NCI-H1105 treated with DMSO at 0.1 percent for 48 hours (cell line): ENCODE measurements at regions not wholly inside any gene's neighbourhood (a gene's known extent, or its start where the extent isn't known, plus 50 kb on each side); places are given as distances from the start of the nearest gene placed in this dataset.

Source experiments
- DNase-seq: peaks from one replicate; lab custom pipeline; 2025; lab: John Stamatoyannopoulos, UW

DNA sequence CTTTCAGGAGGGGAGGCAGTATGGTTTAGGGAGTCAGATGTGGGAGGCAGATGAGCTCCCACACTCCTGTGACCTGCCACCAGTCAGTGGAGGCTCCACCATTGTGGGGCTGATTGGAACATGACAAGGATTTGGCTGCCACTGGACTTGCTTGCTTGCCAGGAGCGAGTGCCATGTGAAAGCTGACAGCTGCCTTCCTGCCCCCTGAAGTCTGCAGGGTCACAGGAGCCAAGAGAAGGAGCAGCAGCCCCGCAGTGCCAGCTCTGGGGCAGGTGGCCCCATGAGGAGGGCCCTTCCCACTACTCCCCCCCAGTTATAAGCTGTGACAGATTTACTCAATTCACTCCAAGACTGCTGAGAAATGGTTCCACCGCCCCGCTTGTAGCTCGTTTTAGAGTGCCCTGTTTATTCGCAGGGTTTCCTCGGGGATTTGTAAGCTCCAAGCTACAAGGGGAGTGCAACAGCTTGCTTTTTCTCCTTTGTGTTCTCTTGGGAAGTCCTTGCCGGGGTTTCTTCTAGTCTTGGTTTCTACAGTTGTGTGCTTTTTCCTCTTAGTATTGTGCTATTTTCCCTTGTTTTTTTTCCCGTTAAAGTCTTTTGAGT is 414.3 kb downstream of the MEIS1 start:
- DNase-seq: no peak

DNA sequence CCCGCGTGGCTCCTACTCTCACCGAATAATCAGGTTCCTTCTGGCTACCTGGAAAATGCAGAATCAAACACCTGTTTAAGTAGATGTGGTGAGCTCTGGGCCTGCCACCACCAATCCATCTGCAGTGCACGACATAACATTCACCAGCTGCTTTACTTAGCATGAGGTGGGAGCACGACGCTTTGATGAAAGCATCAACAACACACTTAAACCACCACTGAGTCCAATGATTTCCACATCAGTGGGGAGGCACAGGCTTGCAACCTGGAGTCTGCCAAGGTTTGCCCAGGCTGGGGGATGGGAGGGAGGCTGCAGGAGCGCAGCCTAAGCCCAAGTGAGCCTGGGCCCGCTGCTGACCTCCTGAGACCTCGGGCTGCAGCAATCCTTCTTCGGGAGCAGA is 415.5 kb downstream of the MEIS1 start:
- no peak for DNase-seq

DNA sequence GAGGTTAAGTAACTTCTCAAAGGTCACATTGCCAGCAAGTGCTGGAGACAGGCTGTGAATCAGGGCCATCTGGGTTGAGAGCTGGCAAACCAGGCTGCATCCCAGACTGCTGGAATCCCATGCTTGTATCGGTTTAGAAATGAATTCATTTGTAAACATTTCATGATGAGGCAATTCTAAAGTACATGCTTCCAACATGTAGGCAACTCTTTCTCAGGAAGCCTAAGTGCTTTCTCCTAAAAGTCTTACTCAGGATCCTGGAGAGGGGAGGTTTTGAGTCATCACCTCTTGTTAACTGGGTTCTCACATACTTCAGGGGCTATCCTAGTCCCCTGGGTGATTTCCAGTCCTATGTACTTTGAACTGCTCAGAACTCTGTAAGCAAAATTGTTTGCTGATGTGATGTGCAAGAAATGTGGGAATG is 416.5 kb downstream of the MEIS1 start:
- DNase-seq: no peak

DNA sequence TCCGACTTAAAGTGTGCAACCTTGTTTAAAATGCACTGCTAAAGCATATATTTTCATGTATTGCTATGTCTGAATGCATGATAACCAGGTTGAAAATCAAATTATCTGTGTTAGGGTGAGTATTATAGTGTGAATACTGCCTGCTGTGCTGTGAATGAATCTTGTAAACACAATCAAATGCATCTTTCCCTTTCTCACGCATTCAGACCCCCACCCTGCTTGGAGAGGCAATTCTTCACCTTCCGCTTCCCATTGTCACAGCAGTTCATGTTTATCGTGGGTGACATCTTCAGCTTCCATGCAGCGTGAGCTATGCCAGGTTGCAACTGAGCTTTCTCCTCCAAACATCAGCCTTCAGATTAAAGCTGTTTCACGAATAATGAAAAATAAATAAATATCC is 418.0 kb downstream of the MEIS1 start:
- DNase-seq: no peak

DNA sequence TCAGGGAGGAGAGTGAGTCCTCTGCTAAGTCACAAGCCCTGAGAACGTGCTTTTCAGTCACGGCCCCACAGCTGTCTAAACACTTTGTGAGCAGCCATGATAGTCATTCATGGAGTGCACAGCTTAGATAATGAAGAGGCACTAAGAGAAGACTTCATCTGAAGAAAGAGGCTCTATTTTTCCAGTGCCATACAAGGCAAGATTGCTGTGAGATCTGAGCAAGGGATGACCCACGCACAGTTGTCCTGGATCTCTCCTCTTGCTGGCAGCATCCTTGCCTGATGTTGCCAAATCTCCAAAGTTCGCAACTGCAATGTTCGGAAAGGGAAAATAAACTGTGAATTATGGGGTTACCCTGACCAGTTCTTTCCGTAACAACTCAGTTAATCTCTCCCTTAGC is 418.7 kb downstream of the MEIS1 start:
- no peak for DNase-seq

DNA sequence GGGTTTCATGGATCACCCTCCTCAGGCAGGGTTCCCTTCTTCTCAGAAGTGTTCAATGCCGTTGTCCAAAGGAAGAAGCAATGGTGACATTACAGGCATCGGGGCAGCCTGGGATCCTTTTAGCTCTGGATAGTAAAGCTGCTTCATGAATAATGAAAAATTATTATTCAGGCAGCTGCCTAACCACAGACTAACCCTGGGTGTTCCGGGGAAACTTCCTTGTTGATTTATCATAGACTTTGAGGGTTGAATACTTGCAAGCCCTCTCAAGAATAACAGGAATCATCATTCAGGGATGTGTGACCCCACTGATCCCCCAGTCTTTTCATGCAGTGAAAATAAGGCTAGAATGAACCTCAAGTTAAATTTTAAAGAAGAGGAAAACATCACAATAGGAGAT is 419.4 kb downstream of the MEIS1 start:
- no peak for DNase-seq

DNA sequence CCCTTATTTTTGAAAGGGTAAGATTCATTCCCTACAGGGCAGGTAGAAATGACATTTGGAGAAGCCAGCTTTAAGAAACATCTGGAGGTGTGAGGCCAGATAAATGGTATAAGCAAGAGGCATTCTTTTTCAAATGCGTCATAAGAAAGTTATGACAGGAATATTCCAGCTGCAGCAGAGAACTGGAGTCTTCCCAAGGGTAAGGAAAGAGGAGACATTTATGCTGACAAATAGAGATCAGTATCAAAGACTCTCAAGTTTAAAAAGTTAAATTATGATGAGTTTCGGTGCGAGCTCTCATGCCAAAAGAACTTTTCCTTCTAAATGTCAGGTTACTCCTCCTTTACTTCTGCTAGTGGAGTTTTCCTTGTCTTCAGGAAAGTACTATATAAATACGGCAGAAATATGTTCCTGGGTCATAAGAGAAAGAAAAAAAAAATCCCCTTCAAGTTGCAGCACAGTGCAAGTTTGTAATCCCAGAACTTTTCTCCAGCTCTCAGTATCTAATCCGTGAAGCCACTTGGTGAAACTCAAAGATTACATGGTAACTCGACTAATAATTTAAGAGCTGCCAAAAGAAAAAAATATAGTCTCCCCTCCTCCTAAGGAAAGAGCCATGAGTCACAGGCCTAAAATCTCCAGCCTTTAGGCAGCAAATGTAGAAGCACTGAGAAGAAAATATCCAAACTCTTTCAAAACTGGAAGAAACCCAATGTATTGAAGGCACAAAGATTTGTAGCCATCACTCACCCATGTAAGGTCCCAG is 428.1 kb downstream of the MEIS1 start:
- DNase-seq: no peak

DNA sequence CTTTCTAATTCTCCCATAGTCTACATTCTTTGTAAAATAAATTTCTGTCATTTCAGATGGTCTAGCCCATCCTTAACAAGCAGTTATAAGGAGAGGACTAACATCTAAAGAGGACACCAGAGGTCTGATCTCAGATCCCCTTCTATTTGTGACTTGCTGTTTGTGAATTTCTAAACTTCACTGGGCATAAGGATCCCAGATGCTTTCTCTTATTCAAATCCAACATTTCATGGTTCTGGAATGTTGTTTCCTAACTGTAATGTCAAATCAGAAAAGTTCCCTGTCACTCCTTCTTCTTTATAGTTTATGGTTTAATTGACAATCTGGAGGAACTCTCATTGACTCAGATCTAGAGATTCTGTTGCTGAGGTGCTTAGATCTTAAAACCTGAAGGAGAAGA is 430.2 kb downstream of the MEIS1 start:
- DNase-seq: no peak

DNA sequence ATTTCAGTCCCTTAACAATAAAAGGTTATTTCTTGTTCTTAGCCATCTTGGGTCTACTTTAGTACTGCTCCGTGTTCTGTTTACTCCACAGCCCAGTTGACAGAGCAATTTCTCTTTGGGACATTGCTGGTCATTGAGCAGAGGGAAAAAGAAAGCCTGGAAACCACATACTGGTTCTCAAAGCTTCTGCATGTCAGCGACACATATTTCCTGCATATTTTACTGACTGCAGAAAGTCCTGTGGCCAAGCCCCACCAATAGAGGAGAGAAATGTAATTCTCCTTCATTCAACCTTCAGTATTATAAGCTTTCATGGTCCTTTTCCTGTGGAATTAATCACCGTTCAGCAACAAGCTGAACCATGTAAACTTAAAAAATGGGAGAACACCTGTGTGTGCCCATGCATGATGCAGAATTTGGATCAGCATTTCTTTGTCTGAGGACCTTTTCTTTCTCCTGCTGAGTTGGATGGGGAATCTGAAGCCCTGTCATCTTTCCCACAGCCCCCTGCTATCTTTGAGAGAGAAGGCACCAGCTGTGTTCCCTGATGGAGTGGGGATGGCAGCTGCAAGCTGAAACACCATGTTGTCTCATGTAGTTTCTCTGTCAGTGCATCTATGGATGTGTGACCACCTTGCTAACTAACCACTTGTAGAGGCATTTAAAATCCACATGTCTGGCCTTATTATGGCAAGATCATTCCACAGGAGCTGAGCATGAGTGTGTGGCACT is 431.6 kb downstream of the MEIS1 start:
- DNase-seq: no peak

DNA sequence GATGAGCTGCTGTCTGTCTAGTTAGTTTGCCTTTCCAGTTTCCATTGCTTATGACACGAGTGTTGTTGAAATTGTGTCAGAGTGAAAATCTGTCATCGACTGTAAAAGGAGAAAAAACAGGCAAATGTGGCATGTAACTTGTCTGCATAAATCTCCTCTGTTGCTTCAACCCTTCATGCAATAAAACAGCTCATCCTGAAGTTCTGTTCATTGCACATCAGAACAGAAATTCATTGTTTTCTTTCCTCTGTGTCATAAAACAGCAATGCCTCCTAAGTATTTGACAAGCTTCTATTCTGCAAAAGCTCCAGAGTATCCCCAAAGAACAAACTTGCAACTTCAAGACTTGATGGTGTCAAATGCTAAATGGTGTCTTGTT is 432.1 kb downstream of the MEIS1 start:
- DNase-seq: no peak

DNA sequence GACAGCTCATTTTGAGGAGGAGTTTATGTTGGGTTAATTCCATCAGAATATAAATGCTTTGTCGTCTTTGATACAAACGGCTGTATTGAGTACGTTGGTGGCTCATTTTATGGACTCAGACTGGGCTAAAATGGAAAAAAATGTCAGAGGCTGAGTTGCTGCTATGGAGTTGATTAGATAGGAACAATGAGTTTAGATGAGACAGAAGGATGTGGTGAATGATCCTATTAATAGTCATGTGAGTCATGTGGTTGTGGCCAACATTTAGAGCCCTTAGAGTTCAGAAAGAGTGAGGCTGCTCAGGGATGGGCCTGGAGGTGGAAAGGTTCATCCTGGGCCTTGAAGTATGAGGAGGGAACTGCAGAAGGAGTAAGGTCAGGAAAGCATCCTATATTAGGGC is 434.2 kb downstream of the MEIS1 start:
- no peak for DNase-seq

DNA sequence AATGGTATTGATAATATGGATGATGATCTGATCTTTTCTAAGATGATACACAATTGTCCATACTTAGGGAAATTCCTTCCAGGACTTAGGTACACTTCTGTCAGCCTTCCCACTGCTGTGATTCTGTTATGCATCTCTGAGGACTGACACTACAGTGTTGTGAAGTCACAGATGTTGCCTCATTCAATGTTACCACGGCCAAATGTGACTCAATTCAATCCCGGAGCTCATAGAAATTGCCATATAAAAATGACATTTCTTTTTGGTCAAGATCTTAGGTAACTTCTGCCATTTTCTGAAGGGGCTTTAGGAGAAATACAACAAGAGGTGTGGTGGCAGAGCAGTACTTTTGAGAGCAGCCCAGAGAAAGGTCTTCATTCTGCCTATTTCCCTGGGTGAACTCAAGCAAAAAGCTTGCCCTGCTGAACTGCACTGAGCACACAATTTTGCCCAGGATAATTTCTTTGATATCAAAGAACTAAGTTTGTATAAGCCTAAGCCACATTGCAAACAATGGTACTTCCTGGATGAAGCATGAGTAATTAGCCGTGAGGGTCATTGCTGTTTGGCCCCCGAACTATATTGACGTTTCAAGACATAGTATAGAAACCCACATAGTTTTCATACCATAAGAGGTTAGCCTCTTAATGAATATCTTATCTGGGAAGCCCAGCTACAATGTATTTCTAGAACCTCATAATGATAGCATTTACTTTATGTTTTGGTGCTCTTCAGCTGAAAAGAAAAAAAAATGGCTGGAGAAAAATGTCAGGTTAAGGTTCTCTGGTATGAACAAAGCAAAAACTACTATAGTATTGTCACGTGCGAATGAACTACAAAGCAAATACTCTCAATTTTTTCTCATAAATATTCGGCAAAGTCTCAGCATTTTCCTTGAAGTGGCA is 437.4 kb downstream of the MEIS1 start:
- no peak for DNase-seq

DNA sequence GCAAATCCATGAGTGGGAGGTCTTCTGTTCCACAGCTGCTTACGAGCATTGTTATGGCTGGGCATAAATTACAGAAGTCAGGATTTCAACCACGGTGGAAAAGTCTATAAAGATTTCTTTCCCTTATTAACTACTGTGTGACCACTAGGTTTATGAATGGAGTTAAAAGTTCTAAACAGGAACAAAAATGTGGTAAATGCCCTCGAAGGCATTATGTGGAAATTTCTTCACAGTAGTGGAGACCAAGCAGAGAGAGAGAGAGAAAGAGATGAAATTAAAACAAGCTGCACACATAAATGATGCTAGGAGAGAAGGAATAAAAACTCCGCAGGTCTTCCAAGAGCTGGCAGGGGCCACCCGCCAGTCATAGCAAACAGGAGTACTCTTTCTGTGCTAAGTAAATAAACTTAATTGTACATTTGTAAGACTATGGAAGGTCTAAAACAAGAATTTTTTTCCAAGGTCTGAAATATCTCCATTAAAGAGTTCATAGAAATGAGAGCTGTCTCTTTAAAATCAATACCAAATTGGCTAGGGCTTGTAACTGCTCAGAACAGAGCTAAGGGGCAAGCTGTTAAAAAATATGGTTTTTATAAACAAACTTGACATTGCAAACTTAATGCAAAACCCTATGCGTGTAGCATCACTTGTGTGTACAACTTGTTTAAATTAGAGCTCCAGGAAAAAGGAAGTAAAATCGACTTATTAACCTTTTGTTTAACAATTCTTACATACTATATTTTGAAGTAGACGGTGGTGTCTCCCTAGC is 438.2 kb downstream of the MEIS1 start:
- DNase-seq: no peak

DNA sequence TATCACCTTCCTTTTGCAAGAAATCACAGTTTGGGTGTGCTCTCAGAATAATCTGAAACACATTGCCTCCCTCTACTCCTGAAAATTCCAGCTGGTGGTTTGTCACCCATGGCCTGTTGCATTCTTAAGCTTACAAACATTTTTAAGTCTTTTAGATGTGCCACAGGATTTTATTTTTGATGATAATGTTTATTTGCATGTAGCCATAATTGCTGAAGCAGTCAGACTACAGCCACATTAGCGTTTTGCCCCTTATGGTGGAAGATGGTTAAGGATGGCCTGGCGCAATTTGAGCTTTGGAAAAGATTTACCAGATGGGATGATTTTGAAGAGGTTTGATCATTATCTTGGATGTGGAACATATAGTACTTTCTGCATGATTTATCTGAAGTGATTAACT is 439.5 kb downstream of the MEIS1 start:
- no peak for DNase-seq

DNA sequence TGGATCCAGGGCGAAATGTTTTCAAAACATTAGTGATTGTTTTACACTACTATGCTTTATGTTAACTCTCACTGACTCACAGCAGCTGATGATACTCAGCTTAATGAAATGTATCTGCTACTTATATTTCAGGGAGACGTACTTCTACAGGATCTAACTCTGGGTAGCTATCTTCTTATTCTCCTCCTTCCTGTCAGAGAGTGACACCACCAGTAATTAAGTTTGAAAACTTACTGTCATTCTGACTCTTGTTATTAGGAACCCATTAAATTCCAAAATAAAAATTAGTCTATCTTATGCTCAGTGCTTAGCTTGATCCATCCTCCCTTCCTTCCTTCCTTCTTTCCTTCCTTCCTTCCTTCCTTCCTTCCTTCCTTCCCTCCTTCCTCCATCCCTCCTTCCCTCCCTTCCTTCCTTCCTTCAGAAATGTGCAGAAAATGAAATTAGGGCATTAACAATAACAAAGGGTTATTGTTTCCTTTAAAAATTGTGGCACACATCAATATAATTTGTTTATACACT is 441.1 kb downstream of the MEIS1 start:
- no peak for DNase-seq

DNA sequence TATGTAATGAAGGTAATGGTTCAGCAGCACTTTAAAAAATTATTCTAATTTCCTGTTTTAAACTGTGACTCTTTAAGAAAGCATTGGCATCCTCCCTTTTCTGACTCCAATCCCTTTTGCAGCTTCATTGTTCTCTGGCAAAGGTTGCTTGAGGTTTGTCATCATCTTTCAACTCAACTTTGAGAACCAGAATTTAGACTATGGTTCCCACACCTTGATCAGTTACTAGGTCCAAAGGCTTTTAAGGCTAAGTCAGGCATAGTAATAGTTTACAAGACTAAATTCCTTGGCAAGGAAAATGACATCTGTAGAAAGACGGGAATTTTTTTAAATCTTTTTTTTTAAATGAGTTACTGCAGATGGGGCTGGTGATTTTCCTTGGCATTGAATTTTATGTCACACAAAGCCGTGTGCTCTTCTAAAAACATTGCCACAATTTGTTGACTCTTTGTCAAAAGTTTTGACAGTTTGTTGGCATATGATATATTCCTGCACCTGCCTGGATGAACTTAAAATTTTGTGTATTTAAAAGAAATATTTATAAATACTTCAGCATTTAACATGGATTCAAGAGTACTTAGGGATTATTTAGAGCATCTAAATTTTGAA is 451.0 kb downstream of the MEIS1 start:
- no peak for DNase-seq

DNA sequence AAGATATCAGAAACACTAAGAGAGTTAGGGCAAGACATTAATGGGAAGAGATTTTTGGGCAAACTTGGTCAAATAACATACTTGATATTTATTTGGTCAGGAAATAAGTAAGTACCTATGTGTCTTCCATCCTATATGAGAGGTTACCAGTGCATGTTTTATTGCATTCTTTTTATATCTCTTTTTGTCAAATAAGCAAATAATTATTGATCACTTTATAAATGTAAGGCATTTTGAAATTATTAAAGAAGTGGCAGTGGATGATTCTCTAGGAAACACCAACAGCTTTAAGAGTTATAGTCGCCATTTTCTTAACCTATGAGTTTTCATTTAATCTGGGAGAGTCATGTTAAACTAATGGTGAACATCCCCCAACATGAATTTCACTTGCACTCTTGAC is 453.3 kb downstream of the MEIS1 start:
- no peak for DNase-seq

DNA sequence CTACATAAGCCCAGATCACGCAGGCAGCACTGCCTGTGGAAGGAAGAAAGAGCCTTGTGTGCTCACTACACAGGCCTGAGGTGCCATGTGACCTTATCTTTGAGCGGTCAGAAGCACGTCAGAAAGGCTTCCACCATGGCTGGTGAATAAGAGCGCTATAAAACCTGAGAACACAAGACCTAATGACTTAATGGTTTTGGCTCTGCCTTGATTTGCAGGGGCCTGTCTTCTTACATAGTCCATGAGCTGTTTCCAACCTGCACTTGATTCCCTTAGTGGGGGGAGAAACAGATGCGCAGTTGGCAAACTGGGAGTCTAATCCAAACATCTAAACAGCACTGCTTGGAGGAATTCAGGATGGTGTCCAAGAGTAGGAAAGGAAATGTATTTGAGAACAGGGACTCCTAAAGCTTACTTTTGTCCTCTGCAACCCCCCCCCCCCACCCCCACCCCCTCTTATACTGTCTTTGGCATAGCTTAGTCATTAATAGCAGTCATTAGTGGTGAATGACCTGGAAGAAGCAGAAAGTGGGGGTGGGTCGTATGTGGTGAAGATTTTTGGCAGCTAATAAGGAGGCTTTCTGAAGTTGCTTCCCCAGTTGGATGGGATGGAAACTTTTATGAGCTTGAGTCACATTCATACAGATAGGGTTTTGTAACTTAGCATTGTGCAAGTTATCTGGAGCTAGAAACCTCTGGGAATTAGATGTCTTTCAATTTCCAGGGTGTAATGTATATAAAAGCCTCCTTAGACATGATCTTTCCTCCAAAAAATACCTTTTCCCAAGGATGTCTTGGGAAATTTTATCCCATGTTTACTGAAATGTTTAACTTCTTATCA is 454.1 kb downstream of the MEIS1 start:
- no peak for DNase-seq

DNA sequence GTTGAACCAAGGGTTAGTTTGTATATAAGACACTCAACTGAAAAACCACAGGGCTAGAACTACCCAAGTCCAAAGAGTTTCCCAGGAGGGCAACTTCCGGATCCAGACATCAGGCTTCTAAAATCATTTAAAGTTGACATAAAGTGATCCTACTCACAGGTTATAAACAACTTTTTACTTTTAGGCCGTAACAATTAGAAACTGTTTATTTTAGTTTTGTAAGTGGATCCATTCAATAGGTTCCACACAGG is 454.6 kb downstream of the MEIS1 start:
- no peak for DNase-seq

DNA sequence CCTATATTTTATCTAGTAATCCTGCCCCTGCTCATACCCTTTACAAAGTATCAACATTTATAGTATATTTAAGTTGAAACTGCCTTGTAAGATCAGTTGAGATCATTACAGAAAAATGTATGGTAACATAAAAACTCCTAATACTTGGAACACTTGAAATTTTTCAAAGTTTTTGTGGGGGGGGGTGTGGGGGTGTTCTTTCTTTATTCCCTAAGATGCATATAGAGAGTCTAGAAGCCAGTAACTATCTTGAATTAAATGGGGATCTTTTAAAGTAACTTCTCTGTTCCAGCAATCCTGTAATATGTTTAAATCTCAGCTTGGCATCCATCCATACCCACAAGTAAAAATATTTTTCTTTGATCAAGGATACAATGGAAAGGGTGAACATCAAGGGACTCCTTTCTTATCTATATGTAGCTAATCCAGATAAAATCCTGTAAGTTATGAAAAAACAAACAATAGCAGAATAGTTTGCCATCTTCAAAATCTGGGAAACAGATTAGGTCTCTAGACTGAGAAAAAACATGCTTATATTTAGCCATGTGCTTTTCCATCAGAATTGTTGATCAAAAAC is 455.3 kb downstream of the MEIS1 start:
- DNase-seq: no peak
